GM08714 (cell line): ENCODE measurements at regions not wholly inside any gene's neighbourhood (a gene's known extent, or its start where the extent isn't known, plus 50 kb on each side); places are given as distances from the start of the nearest gene placed in this dataset.

Source experiments
- H3K4me3 ChIP-seq: fragments of 200-500 bp; sonication (Bioruptor generic); 2 replicates; pipeline ENCODE4 v1.5.1; 2014; ENCODE audit warnings: mild to moderate bottlenecking, low read length, inconsistent platforms
- ZNF274 ChIP-seq: IDR thresholded peaks from 2 replicates; pipeline ENCODE4 v1.6.1; 2012; ENCODE audit warnings: mild to moderate bottlenecking, low read depth, low read length

- no peak for TF ChIP-seq ZNF274
- no peak overlapping the region for H3K4me3 ChIP-seq
Observed at GRCh38 chr6:139544701-139545057, 170.2 kb upstream of the CITED2 start.

GRCh38 chr6:139542351-139542750 lies 167.9 kb upstream of the CITED2 start:
- H3K4me3 ChIP-seq, result no peak overlapping the region
- no peak for TF ChIP-seq ZNF274

- H3K4me3 ChIP-seq, result no peak overlapping the region
- no peak for TF ChIP-seq ZNF274
Observed at GRCh38 chr6:139540894-139541293, 166.4 kb upstream of the CITED2 start.

- TF ChIP-seq ZNF274, result no peak
- H3K4me3 ChIP-seq, result no peak overlapping the region
Observed at GRCh38 chr6:139540276-139540675, 165.8 kb upstream of the CITED2 start.

GRCh38 chr6:139539852-139540251 lies 165.4 kb upstream of the CITED2 start:
- TF ChIP-seq ZNF274, result no peak
- no peak overlapping the region for H3K4me3 ChIP-seq

- H3K4me3 ChIP-seq, result no peak overlapping the region
- TF ChIP-seq ZNF274, result no peak
Observed at GRCh38 chr6:139538366-139538765, 163.9 kb upstream of the CITED2 start.

- TF ChIP-seq ZNF274, result no peak
- H3K4me3 ChIP-seq, result no peak overlapping the region
Observed at GRCh38 chr6:139536751-139537617, 162.5 kb upstream of the CITED2 start.

- TF ChIP-seq ZNF274, result no peak
- H3K4me3 ChIP-seq, result no peak overlapping the region
Observed at GRCh38 chr6:139534472-139535115, 160.1 kb upstream of the CITED2 start.

- no peak overlapping the region for H3K4me3 ChIP-seq
- no peak for TF ChIP-seq ZNF274
Observed at GRCh38 chr6:139533573-139534471, 159.4 kb upstream of the CITED2 start.

- no peak for TF ChIP-seq ZNF274
- H3K4me3 ChIP-seq, result no peak overlapping the region
Observed at GRCh38 chr6:139533171-139533570, 158.7 kb upstream of the CITED2 start.

GRCh38 chr6:139531148-139532115 lies 157.0 kb upstream of the CITED2 start:
- no peak overlapping the region for H3K4me3 ChIP-seq
- TF ChIP-seq ZNF274, result no peak

- H3K4me3 ChIP-seq, result no peak overlapping the region
- no peak for TF ChIP-seq ZNF274
Observed at GRCh38 chr6:139530561-139530960, 156.1 kb upstream of the CITED2 start.

GRCh38 chr6:139529420-139529819 lies 155.0 kb upstream of the CITED2 start:
- H3K4me3 ChIP-seq, result no peak overlapping the region
- no peak for TF ChIP-seq ZNF274
